Activated T-cell treated with anti-CD3 and anti-CD28 coated beads for 4 hours (primary cell): ENCODE measurements at regions not wholly inside any gene's neighbourhood (a gene's known extent, or its start where the extent isn't known, plus 50 kb on each side); places are given as distances from the start of the nearest gene placed in this dataset.
"Not testable (repeated sequence)": the region's sequence is repeated elsewhere in the genome, so short reads cannot be mapped to it uniquely, and the experiment has no call there.

Experiments
- DNase-seq: peaks from one replicate; pipeline ENCODE4 v3.0.0-alpha.2; 2020

GRCh38 chr3:71972031-71972430, 187.1 kb upstream of the PROK2 start:
- DNase-seq: no peak

GRCh38 chr3:71968544-71968943, 183.6 kb upstream of the PROK2 start:
- no peak for DNase-seq

DNA sequence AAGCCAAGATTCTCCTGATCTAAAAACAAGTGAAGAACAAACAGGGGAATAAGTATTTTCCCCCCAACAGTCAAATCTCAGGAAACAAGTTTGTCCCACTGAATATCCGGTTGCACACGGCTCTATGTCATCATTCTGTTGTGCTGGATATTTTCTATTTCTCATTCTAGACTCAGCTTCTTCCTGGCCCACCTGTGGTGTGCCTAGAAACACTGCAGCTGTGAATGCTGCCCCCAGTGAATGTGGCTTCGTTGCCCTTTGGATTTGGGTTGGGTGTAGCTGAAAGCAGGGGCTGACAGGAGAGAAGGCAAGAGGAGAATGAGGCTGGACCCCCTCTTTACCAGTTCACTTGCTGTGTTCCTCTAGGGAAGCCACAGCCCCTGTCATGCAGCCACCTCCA, 181.2 kb upstream of the PROK2 start:
- DNase-seq: no peak

DNA sequence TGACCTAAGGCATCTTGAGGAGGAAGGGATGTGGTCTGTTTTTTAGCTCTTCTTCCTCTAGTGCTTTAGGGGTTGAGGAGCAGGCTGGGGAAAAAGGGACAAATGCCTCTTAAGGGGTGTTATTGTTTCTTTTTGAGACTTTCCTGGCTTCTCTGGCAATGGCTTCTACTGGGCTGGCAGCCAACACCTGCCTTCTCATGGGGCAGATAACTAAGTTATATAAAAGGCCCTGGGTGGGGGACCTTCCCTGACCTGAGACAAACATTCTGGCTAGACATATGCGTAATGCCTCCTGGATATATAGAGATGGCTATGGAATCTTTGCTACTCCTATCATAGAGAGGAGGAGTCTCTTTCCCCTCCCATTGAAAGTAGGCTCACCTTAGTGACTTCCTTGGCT, 179.2 kb upstream of the PROK2 start:
- DNase-seq: no peak

GRCh38 chr3:71962561-71963240, 177.8 kb upstream of the PROK2 start:
- no peak for DNase-seq

- DNase-seq: no peak
Observed at GRCh38 chr3:71961891-71962290, 176.9 kb upstream of the PROK2 start.

DNA sequence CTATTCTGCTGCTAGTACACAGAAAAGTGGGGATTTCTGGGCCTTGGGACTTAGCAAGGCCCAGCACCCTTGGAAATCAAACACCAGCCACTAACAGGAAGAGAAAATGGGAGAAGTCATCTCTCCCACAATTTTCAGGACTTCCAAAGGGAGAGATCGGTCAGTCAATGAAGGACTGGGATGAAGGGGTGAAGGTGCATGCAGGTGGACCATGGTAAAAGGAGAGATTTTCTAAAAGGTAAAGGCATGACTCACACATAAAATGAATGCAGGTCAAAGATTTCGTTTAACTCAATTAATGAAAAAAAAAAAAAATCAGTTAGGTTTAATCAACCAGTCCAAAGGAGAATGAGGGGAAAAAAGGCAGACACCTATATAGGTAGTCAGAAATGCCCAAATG, 176.4 kb upstream of the PROK2 start:
- DNase-seq: no peak

DNA sequence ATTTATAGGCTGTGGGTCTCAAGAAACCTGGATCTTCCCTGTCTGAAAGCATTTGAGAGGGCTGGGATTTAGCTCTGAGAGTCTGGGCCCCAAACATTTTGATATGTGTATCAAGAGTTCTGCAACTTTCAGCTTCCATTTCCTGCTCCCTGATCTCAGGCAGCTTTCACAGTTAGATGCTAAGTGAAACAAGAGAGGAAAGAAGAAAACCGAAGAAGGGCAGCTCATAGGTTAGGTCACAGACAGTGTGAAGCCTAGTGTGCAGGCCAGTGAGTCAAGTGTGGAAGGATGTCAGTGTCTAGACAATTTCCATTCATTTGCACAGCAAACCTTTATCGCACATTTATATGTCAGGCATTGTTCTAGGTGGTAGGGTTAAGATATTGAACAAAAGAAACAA, 173.6 kb upstream of the PROK2 start:
- no peak for DNase-seq

GRCh38 chr3:71956716-71957115, 171.8 kb upstream of the PROK2 start:
- no peak for DNase-seq

GRCh38 chr3:71956069-71956340, 171.1 kb upstream of the PROK2 start:
- no peak for DNase-seq

DNA sequence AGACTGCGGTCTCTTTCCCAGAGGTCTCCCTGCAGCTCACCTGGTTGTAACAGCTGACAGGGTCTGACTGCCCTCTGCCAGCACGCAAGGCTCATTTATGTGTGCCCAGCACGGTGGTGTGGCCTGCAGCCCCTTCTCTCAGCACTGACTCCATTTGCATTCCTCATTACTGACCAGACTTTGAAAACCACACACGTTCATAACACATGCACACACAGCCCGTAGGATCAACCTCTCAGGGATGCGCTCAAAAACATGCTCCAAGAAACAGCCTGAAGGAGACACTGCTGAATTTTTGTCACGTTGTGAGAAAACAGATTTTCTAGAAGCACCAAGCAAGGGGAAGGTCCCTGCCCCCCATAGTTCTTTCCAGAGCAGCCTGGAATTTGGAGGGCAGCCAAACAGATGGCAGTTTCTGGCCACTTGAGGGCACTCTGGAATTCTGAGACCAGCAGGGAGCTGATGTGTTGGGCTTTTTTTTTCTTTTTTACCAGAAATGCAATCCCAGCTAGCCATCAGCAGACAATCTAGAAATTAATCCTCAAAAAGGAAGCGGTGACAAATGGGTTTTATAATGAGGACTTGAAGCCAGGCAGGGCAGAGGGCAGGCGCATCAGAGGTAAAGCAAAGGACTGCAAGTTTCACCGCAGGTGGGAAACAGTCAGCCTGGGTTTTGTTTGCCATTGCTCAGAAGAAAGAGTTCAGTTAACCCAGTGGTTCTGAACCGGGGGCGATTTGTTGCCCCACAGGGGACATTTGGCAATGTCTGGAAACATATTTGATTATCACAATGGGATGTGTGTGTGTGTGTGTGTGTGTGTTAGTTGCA, 170.5 kb upstream of the PROK2 start:
- no peak for DNase-seq

DNA sequence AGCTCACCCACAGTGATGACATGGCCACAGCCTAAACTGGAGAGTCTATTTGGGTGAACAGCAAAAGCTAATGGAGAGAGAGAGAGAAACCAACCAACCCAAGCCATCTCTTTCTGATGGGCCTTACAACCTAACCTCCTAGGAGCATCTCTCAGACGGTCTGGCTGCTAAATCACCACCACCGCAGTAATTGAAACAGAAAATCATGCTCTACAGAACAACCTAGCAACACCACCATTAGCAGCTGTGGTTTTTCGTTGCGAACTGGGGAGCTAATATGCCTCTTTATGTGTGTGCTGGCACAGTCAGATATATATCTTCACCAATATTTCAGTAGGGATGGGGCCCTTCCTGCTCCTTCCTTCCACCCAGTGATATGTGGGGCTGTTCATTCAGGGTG, 166.9 kb upstream of the PROK2 start:
- DNase-seq: no peak

DNA sequence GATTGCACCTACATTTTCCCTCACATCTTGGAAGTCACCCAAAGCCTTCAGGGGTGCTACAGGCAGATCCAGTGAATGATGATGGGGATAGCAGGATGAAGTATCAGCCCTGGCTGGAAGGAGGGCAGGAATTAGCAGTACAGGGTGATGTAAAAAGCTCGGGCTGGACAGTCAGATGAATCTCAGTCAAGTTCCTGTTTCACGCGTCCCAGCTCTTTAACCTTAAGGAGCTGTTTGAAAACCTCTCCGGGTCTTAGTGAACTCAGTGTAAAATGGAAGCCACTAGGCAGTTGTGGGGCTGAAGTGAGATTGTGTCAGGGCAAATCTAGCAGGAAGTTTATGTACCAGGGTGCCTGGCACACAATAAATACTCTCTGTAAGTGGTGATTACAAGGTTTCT, 166.4 kb upstream of the PROK2 start:
- DNase-seq: no peak

DNA sequence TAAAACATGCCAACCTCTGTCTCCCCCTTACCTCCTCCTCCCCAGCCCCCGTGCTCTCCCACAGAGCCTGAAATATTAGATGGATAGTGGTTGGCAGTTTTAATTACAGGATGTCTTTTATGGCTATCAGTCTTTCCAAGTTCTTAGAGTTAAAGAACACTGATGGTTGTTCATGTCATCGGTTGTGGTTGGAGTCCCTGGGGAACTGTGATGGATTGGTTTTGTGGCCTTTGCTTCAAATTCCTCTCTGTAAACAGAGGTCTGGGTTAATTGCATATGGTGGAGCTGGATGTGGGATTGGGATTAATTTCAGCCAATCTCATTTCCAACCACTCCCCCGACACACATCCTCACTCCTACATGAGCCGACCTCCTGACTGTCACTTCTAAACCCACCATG, 164.5 kb upstream of the PROK2 start:
- no peak for DNase-seq

DNA sequence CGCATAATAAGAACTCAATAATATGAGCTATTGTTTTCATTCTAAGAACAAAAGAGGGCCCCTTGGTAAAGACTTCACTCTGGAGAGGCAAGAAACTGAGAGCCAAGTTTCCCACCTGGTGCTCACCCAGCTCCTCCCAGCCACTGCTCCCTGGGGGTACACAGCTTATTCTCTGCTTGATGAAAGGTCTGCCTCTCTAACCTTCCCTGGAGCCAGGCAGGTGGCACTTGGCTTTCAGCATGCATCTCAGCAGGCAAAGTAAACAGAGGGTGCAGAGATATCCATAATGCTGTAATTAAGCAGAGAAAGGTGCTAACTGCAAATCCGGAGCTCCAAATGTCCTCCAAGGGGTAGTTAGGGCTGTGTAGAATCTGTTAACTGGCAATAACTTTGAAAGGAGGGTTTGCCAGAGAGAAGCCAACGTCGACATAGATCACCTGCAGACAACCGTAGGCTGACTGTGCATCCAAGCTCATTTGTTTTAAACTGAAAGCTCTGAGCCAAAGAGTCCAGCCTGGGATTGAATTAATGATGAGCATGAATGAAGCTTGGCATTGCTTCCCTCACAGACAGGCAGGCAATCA, 159.6 kb upstream of the PROK2 start:
- no peak for DNase-seq

DNA sequence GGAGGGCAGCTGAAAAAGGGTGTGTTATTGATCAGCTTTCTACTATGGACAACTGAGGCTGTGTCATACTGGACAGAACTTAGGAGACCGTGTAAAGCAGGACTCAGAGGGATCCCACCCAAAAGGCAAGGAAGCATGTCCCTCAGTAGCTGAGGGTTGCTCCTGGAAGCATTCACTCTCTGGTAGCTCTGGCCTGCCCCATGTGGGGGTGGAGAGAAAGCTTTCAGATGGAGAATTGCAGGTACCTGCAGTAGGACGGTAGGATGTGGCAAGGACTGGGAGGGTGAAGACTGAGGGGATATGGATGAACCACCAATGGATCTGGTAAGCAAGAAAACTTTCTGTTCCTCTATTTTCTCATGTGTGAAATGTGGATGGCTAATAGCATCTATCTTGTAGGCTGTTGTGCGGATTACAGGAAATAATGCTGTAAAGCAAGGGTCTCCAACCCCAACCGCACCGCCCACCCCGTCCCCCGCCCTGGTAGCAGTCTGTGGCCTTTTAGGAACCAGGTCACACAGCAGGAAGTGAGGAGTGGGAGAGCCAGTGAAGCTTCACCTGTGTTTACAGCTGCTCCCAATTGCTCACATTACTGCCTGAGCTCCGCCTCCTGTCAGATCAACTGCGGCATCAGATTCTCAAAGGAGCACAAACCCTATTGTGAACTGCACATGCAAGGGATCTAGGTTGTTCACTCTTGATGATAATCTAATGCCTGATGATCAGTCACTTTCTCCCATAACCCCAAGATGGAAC, 157.7 kb upstream of the PROK2 start:
- DNase-seq: no peak

GRCh38 chr3:71940486-71940885, 155.5 kb upstream of the PROK2 start:
- DNase-seq: no peak

DNA sequence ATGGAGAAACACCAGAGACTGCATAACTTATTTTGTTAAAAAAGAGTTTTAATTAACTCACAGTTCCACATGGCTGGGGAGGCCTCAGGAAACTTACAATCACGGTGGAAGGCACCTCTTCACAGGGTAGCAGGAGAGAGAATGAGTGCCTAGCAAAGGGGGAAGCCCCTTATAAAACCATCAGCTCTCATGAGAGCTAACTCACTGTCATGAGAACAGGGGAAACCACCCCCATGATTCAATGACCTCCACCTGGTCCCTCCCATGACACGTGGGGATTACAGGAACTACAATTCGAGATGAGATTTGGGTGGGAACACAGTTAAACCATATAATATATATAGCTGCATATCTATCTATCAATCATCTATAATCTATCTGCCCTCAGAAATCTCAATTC, 153.1 kb upstream of the PROK2 start:
- DNase-seq: not testable (repeated sequence)

GRCh38 chr3:71936681-71937080, 151.7 kb upstream of the PROK2 start:
- DNase-seq: no peak

GRCh38 chr3:71934520-71935270, 149.7 kb upstream of the PROK2 start:
- no peak for DNase-seq

DNA sequence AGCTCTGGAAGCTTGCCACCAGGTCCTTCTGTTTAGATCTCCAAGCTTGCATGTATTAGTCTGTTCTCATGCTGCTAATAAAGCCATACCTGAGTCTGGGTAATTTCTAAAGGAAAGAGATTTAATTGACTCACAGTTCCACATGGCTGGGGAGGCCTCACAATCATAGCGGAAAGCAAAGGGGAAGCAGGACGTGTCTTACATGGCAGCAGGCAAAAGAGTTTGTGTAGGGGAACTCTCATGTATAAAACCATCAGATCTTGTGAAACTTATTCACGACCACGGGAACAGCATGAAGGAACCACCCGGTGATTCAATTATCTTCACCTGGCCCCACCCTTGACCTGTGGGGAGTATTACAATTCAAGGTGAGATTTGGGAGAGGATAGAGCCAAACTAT, 147.0 kb upstream of the PROK2 start:
- no peak for DNase-seq

GRCh38 chr3:71930056-71930991, 145.4 kb upstream of the PROK2 start:
- DNase-seq: no peak
